ENCODE measurements at regions not wholly inside any gene's neighbourhood (a gene's known extent, or its start where the extent isn't known, plus 50 kb on each side); places are given as distances from the start of the nearest gene placed in this dataset.
"Not testable (repeated sequence)": the region's sequence is repeated elsewhere in the genome, so short reads cannot be mapped to it uniquely, and the experiment has no call there.

GRCh38 chr14:105749870-105750541 lies 223.6 kb downstream of the TMEM121 start:
- TF ChIP-seq CTCF (conservative IDR thresholded peaks at IDR 0.05; ENCODE audit: low read depth, low read length); EZH2phosphoT487 (IDR thresholded peaks at IDR 0.05; ENCODE audit: borderline replicate concordance, low read length); EZH2 (IDR thresholded peaks at IDR 0.05; ENCODE audit: low read length, unreplicated experiment): not testable (repeated sequence)
